ENCODE measurements at regions not wholly inside any gene's neighbourhood (a gene's known extent, or its start where the extent isn't known, plus 50 kb on each side); places are given as distances from the start of the nearest gene placed in this dataset.
"Not testable (repeated sequence)": the region's sequence is repeated elsewhere in the genome, so short reads cannot be mapped to it uniquely, and the experiment has no call there.

GRCh38 chrX:84737471-84737871, 235.2 kb upstream of the HDX start:
- H3K36me3 Mint-ChIP-seq: no peaks in the 10 kb centered on the region
- H3K4me1 Mint-ChIP-seq: no peaks in the 10 kb centered on the region
- no peak for DNase-seq
- POLR2A ChIA-PET: no interaction called here
- no peaks in the 10 kb centered on the region for H3K9me3 Mint-ChIP-seq
- no peak overlapping the region for H3K4me3 Mint-ChIP-seq
- H3K27me3 Mint-ChIP-seq: no peaks in the 10 kb centered on the region
- H3K27ac Mint-ChIP-seq: no peak overlapping the region
- ATAC-seq (ENCODE audit: low read depth): no peak

GRCh38 chrX:84747516-84747915, 245.3 kb upstream of the HDX start:
- Mint-ChIP-seq H3K36me3 (no peaks in the 10 kb centered on the region), H3K4me3 (no peak overlapping the region), H3K4me1 (no peaks in the 10 kb centered on the region), H3K27ac (no peak overlapping the region), H3K27me3 (no peaks in the 10 kb centered on the region), H3K9me3 (no peaks in the 10 kb centered on the region)
- POLR2A ChIA-PET: no interaction called here
- ATAC-seq (ENCODE audit: low read depth) (no peak), DNase-seq (no peak)

DNA sequence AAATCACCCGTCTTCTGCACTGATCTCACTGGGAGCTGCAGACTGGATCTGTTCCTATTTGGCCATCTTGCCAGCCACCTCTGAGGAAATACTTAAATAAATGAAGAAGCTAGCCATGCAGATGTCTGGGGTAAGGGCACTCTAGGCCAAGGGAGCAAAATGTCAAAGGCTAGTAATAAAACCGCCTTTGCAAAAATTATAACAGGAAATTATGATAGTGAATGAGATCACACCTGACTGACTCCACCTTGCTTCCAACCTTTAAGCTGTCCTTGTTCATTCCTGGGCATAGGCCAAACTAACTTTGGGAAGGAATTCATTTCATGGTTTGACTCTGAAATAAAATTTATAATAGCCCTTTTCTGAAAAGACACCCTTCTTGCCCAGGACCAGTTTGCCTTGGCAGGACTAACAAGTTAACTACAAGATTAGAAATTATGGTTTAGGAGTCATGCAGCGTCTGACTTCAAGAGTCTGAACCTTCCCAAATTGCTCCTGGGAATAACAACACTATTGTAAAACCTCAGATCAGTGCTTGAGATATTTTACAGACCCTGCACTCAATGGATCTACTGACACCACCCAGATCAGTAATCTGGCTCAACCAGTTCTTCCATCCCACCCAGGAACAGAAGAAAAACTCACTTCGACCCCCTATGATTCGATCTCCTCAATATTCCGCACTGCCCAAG, 246.9 kb upstream of the HDX start:
- no peak overlapping the region for H3K27ac Mint-ChIP-seq
- no peaks in the 10 kb centered on the region for H3K36me3 Mint-ChIP-seq
- no peak overlapping the region for H3K4me3 Mint-ChIP-seq
- H3K27me3 Mint-ChIP-seq: no peaks in the 10 kb centered on the region
- POLR2A ChIA-PET: no interaction called here
- H3K4me1 Mint-ChIP-seq: no peaks in the 10 kb centered on the region
- no peak for ATAC-seq (ENCODE audit: low read depth)
- no peak for DNase-seq
- H3K9me3 Mint-ChIP-seq: no peaks in the 10 kb centered on the region

DNA sequence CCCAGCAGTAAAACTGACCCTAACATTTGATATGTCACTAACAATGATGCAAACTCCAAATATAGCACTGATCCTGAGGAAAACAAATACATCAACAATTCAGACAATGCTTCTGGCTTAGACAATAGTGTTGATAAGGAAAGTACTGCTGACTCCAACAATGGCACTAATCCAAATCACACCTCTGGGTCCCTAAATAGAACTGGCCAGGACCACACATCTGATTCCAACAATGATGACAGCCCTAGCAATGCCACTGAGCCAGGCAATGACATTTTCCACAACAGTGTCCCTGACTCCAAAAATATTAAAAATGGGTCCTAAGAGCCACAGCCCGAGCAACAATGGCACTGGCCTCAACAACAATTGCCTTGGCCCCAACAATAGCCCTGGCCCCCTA, 243.1 kb upstream of the APOOL start:
- H3K27ac Mint-ChIP-seq: no peak overlapping the region
- ATAC-seq (ENCODE audit: low read depth): no peak
- H3K4me1 Mint-ChIP-seq: no peaks in the 10 kb centered on the region
- no peaks in the 10 kb centered on the region for H3K9me3 Mint-ChIP-seq
- POLR2A ChIA-PET: no interaction called here
- DNase-seq: no peak
- no peaks in the 10 kb centered on the region for H3K27me3 Mint-ChIP-seq
- no peak overlapping the region for H3K4me3 Mint-ChIP-seq
- no peaks in the 10 kb centered on the region for H3K36me3 Mint-ChIP-seq

DNA sequence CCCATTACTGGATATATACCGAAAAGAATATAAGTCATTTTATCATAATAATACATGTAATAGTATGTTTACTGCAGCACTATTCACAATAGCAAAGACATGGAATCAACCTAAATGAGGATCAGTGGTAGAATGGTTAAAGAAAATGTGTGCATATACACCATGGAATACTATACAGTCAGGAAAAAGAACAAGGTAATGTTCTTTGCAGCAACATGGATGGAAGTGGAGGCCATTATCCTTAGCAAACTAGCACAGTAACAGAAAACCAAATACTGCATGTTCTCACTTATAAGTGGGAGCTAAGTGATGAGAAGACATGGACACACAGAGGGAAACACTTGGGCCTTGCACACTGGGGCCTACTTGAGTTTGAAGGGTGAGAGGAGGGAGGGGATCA, 207.4 kb upstream of the APOOL start:
- Mint-ChIP-seq H3K9me3 (no peaks in the 10 kb centered on the region), H3K4me1 (no peaks in the 10 kb centered on the region), H3K27me3 (no peaks in the 10 kb centered on the region), H3K27ac (no peak overlapping the region), H3K4me3 (no peak overlapping the region), H3K36me3 (no peaks in the 10 kb centered on the region)
- ATAC-seq (ENCODE audit: low read depth) (no peak), DNase-seq (no peak)
- POLR2A ChIA-PET: no interaction called here

DNA sequence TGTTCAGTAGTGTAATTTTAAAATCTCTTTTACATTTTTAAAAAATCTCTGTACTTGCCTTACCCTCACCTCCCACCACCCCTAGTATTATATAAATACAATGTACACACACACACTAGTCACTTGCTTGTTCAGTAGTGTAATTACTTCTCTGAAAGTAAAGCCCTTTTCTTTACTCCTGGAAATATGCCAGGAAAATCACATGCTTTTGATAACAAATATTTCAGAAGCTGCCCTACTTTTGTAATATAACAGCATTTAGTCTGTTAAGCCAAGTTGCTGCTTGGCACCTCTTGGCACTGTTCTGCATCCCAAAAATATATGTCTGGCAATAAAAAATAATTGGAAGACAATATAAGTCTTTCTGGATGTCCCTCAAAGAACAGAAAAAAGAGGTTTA, 172.8 kb upstream of the APOOL start:
- ATAC-seq (ENCODE audit: low read depth) (no peak), DNase-seq (no peak)
- Mint-ChIP-seq H3K36me3 (no peaks in the 10 kb centered on the region), H3K9me3 (no peaks in the 10 kb centered on the region), H3K4me1 (no peaks in the 10 kb centered on the region), H3K27me3 (no peaks in the 10 kb centered on the region), H3K27ac (no peak overlapping the region), H3K4me3 (no peak overlapping the region)
- POLR2A ChIA-PET: no interaction called here

DNA sequence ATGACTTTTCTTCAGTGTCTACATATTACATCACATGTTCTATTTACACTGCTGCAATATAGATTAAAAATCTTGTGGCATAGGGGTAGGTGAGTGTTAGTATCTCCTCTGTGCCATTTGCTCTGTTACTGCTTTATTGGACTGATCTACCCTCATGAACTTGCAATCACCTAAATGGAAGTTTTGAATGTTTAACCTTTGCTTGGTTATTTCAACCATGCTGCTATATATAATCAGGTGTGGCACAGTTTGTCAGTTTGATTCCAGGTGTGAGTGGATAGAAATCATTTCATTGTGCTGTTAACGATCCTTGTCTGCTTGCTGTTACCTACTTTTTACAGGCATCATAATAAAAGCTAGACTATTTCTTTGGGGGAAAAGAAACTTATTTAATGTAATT, 157.1 kb upstream of the APOOL start:
- H3K4me3 Mint-ChIP-seq; H3K27me3 Mint-ChIP-seq; H3K4me1 Mint-ChIP-seq; POLR2A ChIA-PET; ATAC-seq (ENCODE audit: low read depth); H3K36me3 Mint-ChIP-seq; H3K9me3 Mint-ChIP-seq; DNase-seq; H3K27ac Mint-ChIP-seq: not testable (repeated sequence)

- H3K27ac Mint-ChIP-seq; ATAC-seq (ENCODE audit: low read depth); DNase-seq; H3K27me3 Mint-ChIP-seq; H3K4me3 Mint-ChIP-seq; H3K9me3 Mint-ChIP-seq; POLR2A ChIA-PET; H3K4me1 Mint-ChIP-seq; H3K36me3 Mint-ChIP-seq: not testable (repeated sequence)
Measured at GRCh38 chrX:84851183-84851582, 152.5 kb upstream of the APOOL start.

DNA sequence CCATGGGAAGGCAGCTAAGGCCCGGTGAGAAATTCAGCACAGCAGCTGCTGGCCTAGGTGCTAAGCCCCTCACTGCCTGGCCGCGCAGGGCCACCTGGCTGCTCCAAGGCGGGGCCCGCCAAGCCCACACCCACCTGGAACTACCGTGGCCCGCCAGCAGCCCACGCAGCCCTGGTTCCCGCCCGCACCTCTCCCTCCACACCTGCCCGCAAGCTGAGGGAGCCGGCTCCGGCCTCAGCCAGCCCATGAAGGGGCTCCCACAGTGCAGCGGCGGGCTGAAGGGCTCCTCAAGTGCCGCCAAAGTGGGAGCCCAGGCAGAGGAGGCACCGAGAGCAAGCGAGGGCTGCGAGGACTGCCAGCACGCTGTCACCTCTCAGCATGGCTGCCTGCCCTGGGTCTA, 146.9 kb upstream of the APOOL start:
- H3K36me3 Mint-ChIP-seq; DNase-seq; H3K4me1 Mint-ChIP-seq; H3K27me3 Mint-ChIP-seq; ATAC-seq (ENCODE audit: low read depth); H3K4me3 Mint-ChIP-seq; H3K27ac Mint-ChIP-seq; H3K9me3 Mint-ChIP-seq; POLR2A ChIA-PET: not testable (repeated sequence)

- not testable (repeated sequence) for H3K27ac Mint-ChIP-seq, DNase-seq, H3K36me3 Mint-ChIP-seq
Measured at GRCh38 chrX:84858771-84859170, 144.9 kb upstream of the APOOL start.

GRCh38 chrX:84865113-84865512, 138.6 kb upstream of the APOOL start:
- H3K27ac Mint-ChIP-seq: no peak overlapping the region
- ATAC-seq (ENCODE audit: low read depth) (no peak), DNase-seq (no peak)
- no peaks in the 10 kb centered on the region for H3K27me3 Mint-ChIP-seq
- H3K4me3 Mint-ChIP-seq: no peak overlapping the region
- H3K9me3 Mint-ChIP-seq: no peaks in the 10 kb centered on the region
- no peaks in the 10 kb centered on the region for H3K36me3 Mint-ChIP-seq
- H3K4me1 Mint-ChIP-seq: no peaks in the 10 kb centered on the region
- POLR2A ChIA-PET: no interaction called here

More at GRCh38 chrX:84858771-84859170, 144.9 kb upstream of the APOOL start:
- H3K4me1 Mint-ChIP-seq; POLR2A ChIA-PET; ATAC-seq (ENCODE audit: low read depth); H3K27me3 Mint-ChIP-seq; H3K9me3 Mint-ChIP-seq; H3K4me3 Mint-ChIP-seq: not testable (repeated sequence)

DNA sequence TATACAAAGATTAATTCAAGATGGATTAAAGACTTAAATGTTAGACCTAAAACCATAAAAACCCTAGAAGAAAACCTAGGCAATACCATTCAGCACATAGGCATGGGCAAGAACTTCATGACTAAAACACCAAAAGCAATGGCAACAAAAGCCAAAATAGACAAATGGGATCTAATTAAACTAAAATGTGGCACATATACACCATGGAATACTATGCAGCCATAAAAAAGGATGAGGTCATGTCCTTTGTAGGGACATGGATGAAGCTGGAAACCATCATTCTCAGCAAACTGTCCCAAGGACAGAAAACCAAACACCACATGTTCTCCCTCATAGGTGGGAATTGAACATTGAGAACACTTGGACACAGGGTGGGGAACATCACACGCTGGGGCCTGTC, 133.4 kb upstream of the APOOL start:
- H3K9me3 Mint-ChIP-seq; H3K27ac Mint-ChIP-seq; H3K4me1 Mint-ChIP-seq; H3K27me3 Mint-ChIP-seq; POLR2A ChIA-PET; ATAC-seq (ENCODE audit: low read depth); H3K4me3 Mint-ChIP-seq; DNase-seq; H3K36me3 Mint-ChIP-seq: not testable (repeated sequence)

GRCh38 chrX:84872160-84872771, 131.4 kb upstream of the APOOL start:
- H3K4me3 Mint-ChIP-seq; ATAC-seq (ENCODE audit: low read depth); H3K36me3 Mint-ChIP-seq; DNase-seq; H3K27me3 Mint-ChIP-seq; H3K9me3 Mint-ChIP-seq; POLR2A ChIA-PET; H3K4me1 Mint-ChIP-seq; H3K27ac Mint-ChIP-seq: not testable (repeated sequence)

GRCh38 chrX:84873176-84873575, 130.5 kb upstream of the APOOL start:
- no peaks in the 10 kb centered on the region for H3K4me1 Mint-ChIP-seq
- no peaks in the 10 kb centered on the region for H3K27me3 Mint-ChIP-seq
- no peaks in the 10 kb centered on the region for H3K36me3 Mint-ChIP-seq
- ATAC-seq (ENCODE audit: low read depth): no peak
- no peak overlapping the region for H3K4me3 Mint-ChIP-seq
- no peaks in the 10 kb centered on the region for H3K9me3 Mint-ChIP-seq
- H3K27ac Mint-ChIP-seq: no peak overlapping the region
- DNase-seq: no peak
- POLR2A ChIA-PET: no interaction called here

DNA sequence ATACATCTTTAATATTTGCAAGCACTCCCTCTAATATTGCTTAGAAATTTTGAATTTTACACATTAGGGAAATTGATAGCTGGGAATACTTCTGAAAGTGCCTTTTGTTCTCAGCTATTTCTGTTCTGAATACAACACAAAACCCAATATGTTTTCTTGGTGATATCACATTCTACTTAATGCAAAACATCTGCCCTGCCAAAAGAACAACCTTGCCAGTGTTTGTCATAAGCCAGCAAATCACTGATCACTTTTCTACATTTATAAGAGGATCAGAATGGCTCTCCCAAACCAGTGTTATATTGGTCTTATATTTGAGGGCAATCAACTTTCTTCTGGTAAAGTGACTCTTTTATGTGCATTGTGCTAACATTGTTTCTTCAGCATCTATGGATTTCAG, 126.8 kb upstream of the APOOL start:
- no peaks in the 10 kb centered on the region for H3K27me3 Mint-ChIP-seq
- H3K9me3 Mint-ChIP-seq: no peaks in the 10 kb centered on the region
- H3K4me3 Mint-ChIP-seq: no peak overlapping the region
- H3K27ac Mint-ChIP-seq: no peak overlapping the region
- POLR2A ChIA-PET: no interaction called here
- H3K4me1 Mint-ChIP-seq: no peaks in the 10 kb centered on the region
- DNase-seq (no peak), ATAC-seq (ENCODE audit: low read depth) (no peak)
- H3K36me3 Mint-ChIP-seq: no peaks in the 10 kb centered on the region

Data from activated naive CD8-positive, alpha-beta T cell treated with anti-CD3 and anti-CD28 coated beads, Interleukin-2, amount 10 ng/mL, durations not matched to agents 7 days and 5 days (primary cell).